WERI-Rb-1 (cell line): ENCODE measurements at regions not wholly inside any gene's neighbourhood (a gene's known extent, or its start where the extent isn't known, plus 50 kb on each side); places are given as distances from the start of the nearest gene placed in this dataset.

Experiments used
- DNase-seq: peaks from one replicate; pipeline ENCODE4 v3.0.0-alpha.2; 2020
- H3K27ac ChIP-seq: fragments of 250-450 bp; sonication (Bioruptor Pico); 2 replicates; pipeline ENCODE4 v1.5.1; 2020; ENCODE audit warnings: mild to moderate bottlenecking, moderate library complexity
- H3K27me3 ChIP-seq: fragments of 250-450 bp; sonication (Bioruptor Pico); 2 replicates; pipeline ENCODE4 v1.5.1; 2021; ENCODE audit warnings: mild to moderate bottlenecking, low read depth, moderate library complexity; ENCODE audit not compliant: insufficient read depth, severe bottlenecking
- H3K36me3 ChIP-seq: fragments of 250-450 bp; sonication (Bioruptor Pico); 2 replicates; pipeline ENCODE4 v1.5.1; 2020; ENCODE audit warnings: mild to moderate bottlenecking, moderate library complexity
- H3K4me3 ChIP-seq: 2 replicates; pipeline ENCODE4 v1.5.1; 2011; ENCODE audit warnings: low read depth, mild to moderate bottlenecking, control low read depth, low read length
- H3K9me3 ChIP-seq: fragments of 250-450 bp; sonication (Bioruptor Pico); 2 replicates; pipeline ENCODE4 v1.5.1; 2021; ENCODE audit warnings: mild to moderate bottlenecking, moderate library complexity; ENCODE audit not compliant: severe bottlenecking
- TF ChIP-seq, protein P1 (sequence below): IDR thresholded peaks from 2 replicates; pipeline ENCODE4 v1.5.1; 2011; ENCODE audit warnings: low read depth, mild to moderate bottlenecking, control low read depth, inconsistent platforms, low read length

DNA sequence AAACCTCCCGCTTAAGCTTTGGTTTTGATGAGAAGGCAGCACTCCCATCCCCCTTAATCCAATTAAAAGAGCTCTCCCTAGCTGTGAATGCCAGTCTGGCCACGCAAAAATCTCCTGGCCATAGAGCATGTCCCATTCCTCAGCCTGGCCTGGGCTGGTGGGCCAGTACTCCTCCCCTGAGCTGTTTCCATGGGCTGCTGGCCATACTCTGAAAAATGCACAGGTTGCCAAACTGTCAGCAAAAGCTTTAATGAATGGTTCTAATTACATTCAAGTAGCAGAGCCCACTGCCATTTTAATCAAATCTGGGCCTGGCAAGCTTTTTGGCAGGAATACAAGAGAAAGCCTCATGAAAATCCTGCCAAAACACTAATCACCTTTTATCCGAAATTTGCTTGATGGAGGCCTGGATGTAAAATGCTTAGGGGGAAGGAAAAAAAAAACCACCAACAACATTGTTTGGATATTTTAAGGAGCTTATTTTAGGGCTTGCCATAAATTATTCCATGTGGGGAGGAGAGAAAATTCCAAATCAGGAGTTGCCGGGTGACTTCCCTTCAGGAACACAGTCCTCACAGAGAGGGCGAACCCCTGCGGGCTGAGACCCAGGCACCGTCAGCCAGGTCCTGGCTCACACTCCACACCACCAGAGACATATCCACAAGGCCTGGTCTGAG is 243.3 kb downstream of the SEC61B start:
- Histone ChIP-seq H3K4me3 (no peak overlapping the region), H3K27ac (no peak overlapping the region), H3K27me3 (no peaks in the 10 kb centered on the region), H3K9me3 (peaks cover 3% of the 10 kb centered on the region), H3K36me3 (no peaks in the 10 kb centered on the region)
- DNase-seq = peak; percentile 55
- TF ChIP-seq, protein P1, sequence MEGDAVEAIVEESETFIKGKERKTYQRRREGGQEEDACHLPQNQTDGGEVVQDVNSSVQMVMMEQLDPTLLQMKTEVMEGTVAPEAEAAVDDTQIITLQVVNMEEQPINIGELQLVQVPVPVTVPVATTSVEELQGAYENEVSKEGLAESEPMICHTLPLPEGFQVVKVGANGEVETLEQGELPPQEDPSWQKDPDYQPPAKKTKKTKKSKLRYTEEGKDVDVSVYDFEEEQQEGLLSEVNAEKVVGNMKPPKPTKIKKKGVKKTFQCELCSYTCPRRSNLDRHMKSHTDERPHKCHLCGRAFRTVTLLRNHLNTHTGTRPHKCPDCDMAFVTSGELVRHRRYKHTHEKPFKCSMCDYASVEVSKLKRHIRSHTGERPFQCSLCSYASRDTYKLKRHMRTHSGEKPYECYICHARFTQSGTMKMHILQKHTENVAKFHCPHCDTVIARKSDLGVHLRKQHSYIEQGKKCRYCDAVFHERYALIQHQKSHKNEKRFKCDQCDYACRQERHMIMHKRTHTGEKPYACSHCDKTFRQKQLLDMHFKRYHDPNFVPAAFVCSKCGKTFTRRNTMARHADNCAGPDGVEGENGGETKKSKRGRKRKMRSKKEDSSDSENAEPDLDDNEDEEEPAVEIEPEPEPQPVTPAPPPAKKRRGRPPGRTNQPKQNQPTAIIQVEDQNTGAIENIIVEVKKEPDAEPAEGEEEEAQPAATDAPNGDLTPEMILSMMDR = 0 out of 2 replicates have a peak, but pooled peaks have one; percentile 5

DNA sequence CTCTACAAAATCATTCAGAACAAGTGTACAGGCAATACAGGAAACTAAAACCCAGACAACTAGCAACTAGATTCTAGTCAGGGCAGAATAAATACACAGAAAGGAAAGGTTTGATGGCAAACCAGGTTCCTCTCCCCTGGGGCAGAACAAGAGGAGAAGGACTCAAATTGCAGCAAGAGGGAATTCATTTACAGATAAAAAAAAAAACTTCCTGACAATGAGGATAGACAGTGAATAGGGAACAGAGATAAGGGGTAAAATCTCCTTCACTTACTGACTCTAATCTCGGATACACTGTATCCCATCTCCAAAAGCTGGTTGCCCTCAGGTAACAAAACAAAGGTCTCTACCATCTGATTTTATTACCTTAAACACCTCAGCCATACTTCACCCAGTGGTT is 244.0 kb downstream of the SEC61B start:
- Histone ChIP-seq H3K36me3 (no peaks in the 10 kb centered on the region), H3K27ac (no peak overlapping the region), H3K27me3 (no peaks in the 10 kb centered on the region), H3K9me3 (peaks cover 3% of the 10 kb centered on the region), H3K4me3 (no peak overlapping the region)
- TF ChIP-seq, protein P1 = no peak
- no peak for DNase-seq

DNA sequence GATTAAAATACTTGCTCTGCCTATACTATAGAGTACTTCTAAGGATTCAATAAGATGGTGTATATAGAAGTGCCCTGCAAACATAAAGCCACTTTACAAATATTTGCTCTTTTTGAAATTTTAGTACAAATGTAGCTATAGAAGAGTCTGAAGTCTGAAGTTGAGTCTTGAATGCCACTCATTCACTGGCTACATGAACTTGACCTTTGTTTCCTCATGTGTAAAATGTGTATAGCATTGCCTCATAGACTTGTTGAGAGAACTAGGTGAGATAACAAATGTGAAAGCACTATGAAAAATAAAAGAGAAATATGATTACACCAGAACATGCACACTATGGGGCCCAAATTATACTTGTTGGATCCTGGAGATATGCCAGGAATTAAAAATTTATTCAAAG is 244.7 kb downstream of the SEC61B start:
- Histone ChIP-seq H3K27ac (no peak overlapping the region), H3K36me3 (no peaks in the 10 kb centered on the region), H3K9me3 (peaks cover 3% of the 10 kb centered on the region), H3K27me3 (no peaks in the 10 kb centered on the region), H3K4me3 (no peak overlapping the region)
- no peak for DNase-seq
- TF ChIP-seq, protein P1 = no peak

DNA sequence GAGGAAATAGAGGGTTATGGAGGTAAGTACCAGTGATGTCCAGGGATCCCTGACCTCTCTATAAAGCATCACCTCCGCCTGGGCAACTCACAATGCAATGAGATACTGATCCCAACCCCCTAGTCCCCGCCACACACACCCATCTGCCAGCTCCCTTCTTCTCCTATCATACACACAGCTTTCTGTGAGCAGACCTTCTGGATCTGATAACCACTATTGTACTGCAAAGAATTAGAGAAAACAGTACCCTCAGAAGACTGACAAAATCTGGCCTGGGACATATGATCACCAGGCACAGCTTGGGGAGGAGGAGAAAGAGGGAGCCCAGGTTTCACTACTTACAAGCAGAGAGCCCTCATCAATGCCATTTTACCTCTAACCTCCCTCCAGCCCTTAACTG is 249.0 kb downstream of the SEC61B start:
- Histone ChIP-seq H3K9me3 (peaks cover 3% of the 10 kb centered on the region), H3K36me3 (no peaks in the 10 kb centered on the region), H3K27me3 (no peaks in the 10 kb centered on the region), H3K27ac (no peak overlapping the region), H3K4me3 (no peak overlapping the region)
- TF ChIP-seq, protein P1 = no peak
- no peak for DNase-seq

DNA sequence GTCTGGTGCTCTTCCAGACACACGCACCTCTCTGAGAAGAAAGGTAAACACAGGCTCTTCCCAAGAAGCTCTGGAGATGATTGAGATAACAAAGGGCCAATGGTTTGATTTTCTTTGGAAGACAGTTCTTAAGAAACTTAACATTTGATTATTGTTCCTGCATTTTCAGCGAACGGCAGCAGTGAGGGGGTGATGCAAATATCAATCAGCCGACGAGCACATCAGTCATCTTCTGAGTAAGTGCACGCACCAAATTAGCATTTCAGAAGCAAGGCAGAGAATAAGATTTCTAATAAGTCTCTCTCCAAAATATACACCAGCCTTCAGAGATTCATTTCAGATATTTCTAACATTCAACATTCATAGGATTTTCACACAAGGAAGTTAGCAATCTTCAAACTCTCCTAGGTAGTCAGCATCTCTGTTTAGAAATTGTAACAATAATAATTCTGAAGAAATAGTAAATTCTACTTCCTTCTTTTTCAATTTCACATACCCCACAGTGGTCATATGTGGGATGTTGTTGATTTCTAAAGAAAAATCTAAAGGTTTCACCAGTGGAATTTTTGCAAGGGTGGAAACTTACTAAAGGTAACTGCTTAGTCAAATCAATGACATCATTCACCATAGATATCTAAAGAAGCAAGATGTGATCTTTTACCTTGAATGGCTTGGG is 250.3 kb downstream of the SEC61B start:
- DNase-seq = no peak
- peaks cover 3% of the 10 kb centered on the region for H3K9me3 ChIP-seq
- no peaks in the 10 kb centered on the region for H3K27me3 ChIP-seq
- TF ChIP-seq, protein P1 = no peak
- no peak overlapping the region for H3K4me3 ChIP-seq
- H3K36me3 ChIP-seq = no peaks in the 10 kb centered on the region
- H3K27ac ChIP-seq = no peak overlapping the region
